Astrocyte (in vitro differentiated cells and primary cell): ENCODE measurements at regions not wholly inside any gene's neighbourhood (a gene's known extent, or its start where the extent isn't known, plus 50 kb on each side); places are given as distances from the start of the nearest gene placed in this dataset.

Experiments used
- DNase-seq: peaks from one replicate; pipeline ENCODE4 v3.0.0-alpha.2; 2010; ENCODE audit warnings: low read depth
- FAIRE-seq: peaks from 2 replicates; lab custom pipeline; 2011; peaks lifted over from hg19 to GRCh38; lab: Jason Lieb, UNC
- H2AFZ ChIP-seq: 2 replicates; pipeline ENCODE4 v1.6.0; 2012; ENCODE audit warnings: low read depth, low read length, inconsistent platforms
- H3K27ac ChIP-seq: 2 replicates; pipeline ENCODE4 v1.5.1; 2011; ENCODE audit warnings: low read depth, low read length, inconsistent platforms
- H3K27me3 ChIP-seq: 2 replicates; pipeline ENCODE4 v1.6.0; 2011; ENCODE audit warnings: low read length, inconsistent platforms; ENCODE audit not compliant: insufficient read depth
- H3K36me3 ChIP-seq: 2 replicates; pipeline ENCODE4 v1.5.1; 2011; ENCODE audit warnings: low read length, inconsistent platforms; ENCODE audit not compliant: insufficient read depth
- H3K4me1 ChIP-seq: 2 replicates; pipeline ENCODE4 v1.5.1; 2011; ENCODE audit warnings: low read length, inconsistent platforms; ENCODE audit not compliant: insufficient read depth
- H3K4me2 ChIP-seq: 2 replicates; pipeline ENCODE4 v1.6.0; 2012; ENCODE audit warnings: low read length, inconsistent platforms
- H3K4me3 ChIP-seq: 2 replicates; pipeline ENCODE4 v1.5.1; 2011; ENCODE audit warnings: low read depth, mild to moderate bottlenecking, low read length, inconsistent platforms; ENCODE audit not compliant: insufficient read depth
- H3K79me2 ChIP-seq: 2 replicates; pipeline ENCODE4 v1.6.0; 2012; ENCODE audit warnings: mild to moderate bottlenecking, low read length, inconsistent platforms; ENCODE audit not compliant: insufficient read depth
- H3K9ac ChIP-seq: 2 replicates; pipeline ENCODE4 v1.6.0; 2012; ENCODE audit warnings: mild to moderate bottlenecking, low read length, inconsistent platforms
- H3K9me3 ChIP-seq: 2 replicates; pipeline ENCODE4 v1.5.1; 2012; ENCODE audit warnings: low read depth, mild to moderate bottlenecking, low read length, inconsistent platforms; ENCODE audit not compliant: insufficient read depth
- H4K20me1 ChIP-seq: 2 replicates; pipeline ENCODE4 v1.6.0; 2012; ENCODE audit warnings: low read length, inconsistent platforms; ENCODE audit not compliant: insufficient read depth
- H3K27ac Mint-ChIP-seq: one replicate; pipeline ENCODE4 v1.8.0; 2021; ENCODE audit warnings: mild to moderate bottlenecking, mixed read lengths; ENCODE audit not compliant: unreplicated experiment
- H3K27me3 Mint-ChIP-seq: one replicate; pipeline ENCODE4 v1.8.0; 2021; ENCODE audit warnings: low read depth, mixed read lengths; ENCODE audit not compliant: unreplicated experiment
- H3K36me3 Mint-ChIP-seq: one replicate; pipeline ENCODE4 v1.8.0; 2021; ENCODE audit warnings: low read depth, mixed read lengths; ENCODE audit not compliant: unreplicated experiment
- H3K4me1 Mint-ChIP-seq: one replicate; pipeline ENCODE4 v1.8.0; 2021; ENCODE audit warnings: low read depth, mixed read lengths; ENCODE audit not compliant: unreplicated experiment
- H3K4me3 Mint-ChIP-seq: one replicate; pipeline ENCODE4 v1.8.0; 2021; ENCODE audit warnings: mild to moderate bottlenecking, moderate library complexity, mixed read lengths; ENCODE audit not compliant: unreplicated experiment
- H3K9me3 Mint-ChIP-seq: one replicate; pipeline ENCODE4 v1.8.0; 2021; ENCODE audit warnings: mild to moderate bottlenecking, mixed read lengths; ENCODE audit not compliant: unreplicated experiment
- CTCF ChIP-seq: IDR thresholded peaks from 2 replicates; pipeline ENCODE4 v1.5.1; 2011; ENCODE audit warnings: low read depth, mild to moderate bottlenecking, inconsistent platforms, low read length, moderate library complexity; ENCODE audit not compliant: insufficient read depth
- EZH2 ChIP-seq: IDR thresholded peaks from 2 replicates; pipeline ENCODE4 v1.6.1; 2012; ENCODE audit warnings: mild to moderate bottlenecking, low read length, inconsistent platforms; ENCODE audit not compliant: insufficient read depth

- TF ChIP-seq CTCF = no peak
- Mint-ChIP-seq H3K9me3 (no peaks in the 10 kb centered on the region), H3K4me3 (no peak overlapping the region), H3K27ac (no peak overlapping the region), H3K4me1 (peaks cover 20% of the 10 kb centered on the region), H3K36me3 (no peaks in the 10 kb centered on the region), H3K27me3 (peaks cover 2% of the 10 kb centered on the region)
- no peak overlapping the region for H3K4me2 ChIP-seq
- no peak overlapping the region for H3K9ac ChIP-seq
- no peaks in the 10 kb centered on the region for H3K27me3 ChIP-seq
- DNase-seq (no peak), FAIRE-seq (no peak)
- H3K79me2 ChIP-seq = no peaks in the 10 kb centered on the region
- no peak overlapping the region for H3K27ac ChIP-seq
- peaks cover 11% of the 10 kb centered on the region for H3K4me1 ChIP-seq
- H3K36me3 ChIP-seq = no peaks in the 10 kb centered on the region
- H2AFZ ChIP-seq = no peak overlapping the region
- no peaks in the 10 kb centered on the region for H3K9me3 ChIP-seq
- H3K4me3 ChIP-seq = no peak overlapping the region
- no peaks in the 10 kb centered on the region for H4K20me1 ChIP-seq
These were observed 240.4 kb downstream of the CDC5L start for GRCh38 chr6:44627883-44628271.

- Mint-ChIP-seq H3K27ac (no peak overlapping the region), H3K9me3 (no peaks in the 10 kb centered on the region), H3K27me3 (peaks cover 2% of the 10 kb centered on the region), H3K4me3 (no peak overlapping the region), H3K4me1 (peaks cover 20% of the 10 kb centered on the region), H3K36me3 (no peaks in the 10 kb centered on the region)
- H3K79me2 ChIP-seq = no peaks in the 10 kb centered on the region
- no peaks in the 10 kb centered on the region for H3K27me3 ChIP-seq
- H3K9ac ChIP-seq = no peak overlapping the region
- no peak overlapping the region for H3K4me2 ChIP-seq
- FAIRE-seq = no peak
- H3K4me3 ChIP-seq = no peak overlapping the region
- H3K27ac ChIP-seq = no peak overlapping the region
- TF ChIP-seq CTCF (no peak), EZH2 (no peak)
- H4K20me1 ChIP-seq = no peaks in the 10 kb centered on the region
- H2AFZ ChIP-seq = no peak overlapping the region
- no peaks in the 10 kb centered on the region for H3K9me3 ChIP-seq
- DNase-seq = no peak
- no peaks in the 10 kb centered on the region for H3K36me3 ChIP-seq
- peaks cover 11% of the 10 kb centered on the region for H3K4me1 ChIP-seq
These were observed 240.8 kb downstream of the CDC5L start for GRCh38 chr6:44628347-44628746.

- no peak for FAIRE-seq
- TF ChIP-seq CTCF = no peak
- TF ChIP-seq EZH2 = no peak
- H2AFZ ChIP-seq = no peak overlapping the region
- no peaks in the 10 kb centered on the region for H3K9me3 ChIP-seq
- peaks cover 11% of the 10 kb centered on the region for H3K4me1 ChIP-seq
- H3K4me1 Mint-ChIP-seq = peaks cover 12% of the 10 kb centered on the region
- no peak overlapping the region for H3K9ac ChIP-seq
- H3K4me3 ChIP-seq = no peak overlapping the region
- no peak overlapping the region for H3K4me2 ChIP-seq
- H3K4me3 Mint-ChIP-seq = no peak overlapping the region
- no peaks in the 10 kb centered on the region for H3K36me3 Mint-ChIP-seq
- no peaks in the 10 kb centered on the region for H3K79me2 ChIP-seq
- H3K9me3 Mint-ChIP-seq = no peaks in the 10 kb centered on the region
- no peaks in the 10 kb centered on the region for H3K27me3 ChIP-seq
- DNase-seq = no peak
- peaks cover 2% of the 10 kb centered on the region for H3K27me3 Mint-ChIP-seq
- H4K20me1 ChIP-seq = no peaks in the 10 kb centered on the region
- H3K36me3 ChIP-seq = no peaks in the 10 kb centered on the region
- H3K27ac Mint-ChIP-seq = no peak overlapping the region
- H3K27ac ChIP-seq = no peak overlapping the region
These were observed 242.1 kb downstream of the CDC5L start for GRCh38 chr6:44629636-44630035.
